ENCODE measurements at regions not wholly inside any gene's neighbourhood (a gene's known extent, or its start where the extent isn't known, plus 50 kb on each side); places are given as distances from the start of the nearest gene placed in this dataset.

DNA sequence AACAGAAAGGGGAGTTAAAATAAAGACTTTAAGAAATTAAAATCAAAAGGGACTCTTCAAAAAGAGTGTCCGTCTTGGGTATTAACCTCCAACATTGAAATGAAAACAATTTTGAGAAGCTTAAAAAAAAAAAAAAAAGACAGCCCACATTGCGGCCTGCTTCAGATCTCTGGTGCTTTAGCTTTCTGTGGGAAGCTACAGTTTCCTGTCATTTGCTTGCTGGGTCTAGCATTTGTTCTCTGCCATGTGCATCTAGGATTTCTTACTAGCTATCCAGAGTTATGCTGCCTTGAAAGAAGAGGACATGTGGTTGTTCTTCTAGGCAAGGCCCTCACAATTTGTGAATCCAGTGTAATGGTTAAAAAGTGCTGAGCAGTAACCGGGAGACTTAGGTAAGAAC, 375.3 kb downstream of the SLC4A3 start:
- DNase-seq, result no peak

DNA sequence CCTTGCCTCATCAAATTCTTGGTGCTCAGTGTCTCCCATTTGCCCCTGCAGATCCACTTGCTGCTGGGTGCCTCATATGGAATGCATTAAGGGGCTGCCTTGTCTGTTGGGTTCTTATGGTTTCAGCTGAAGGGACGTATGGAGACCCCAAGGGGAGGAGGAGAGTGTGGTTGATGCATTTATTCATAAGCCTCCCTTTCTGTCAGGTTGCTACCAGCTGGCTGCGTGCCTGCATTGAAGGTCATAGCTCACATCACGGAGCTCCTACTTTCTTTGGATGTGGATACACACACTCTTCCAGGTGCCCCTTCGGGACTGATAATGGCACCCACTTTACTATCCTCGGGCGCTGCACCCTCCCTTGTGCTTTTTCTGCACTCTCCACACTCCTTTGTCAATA, 377.9 kb downstream of the SLC4A3 start:
- DNase-seq, result no peak

DNA sequence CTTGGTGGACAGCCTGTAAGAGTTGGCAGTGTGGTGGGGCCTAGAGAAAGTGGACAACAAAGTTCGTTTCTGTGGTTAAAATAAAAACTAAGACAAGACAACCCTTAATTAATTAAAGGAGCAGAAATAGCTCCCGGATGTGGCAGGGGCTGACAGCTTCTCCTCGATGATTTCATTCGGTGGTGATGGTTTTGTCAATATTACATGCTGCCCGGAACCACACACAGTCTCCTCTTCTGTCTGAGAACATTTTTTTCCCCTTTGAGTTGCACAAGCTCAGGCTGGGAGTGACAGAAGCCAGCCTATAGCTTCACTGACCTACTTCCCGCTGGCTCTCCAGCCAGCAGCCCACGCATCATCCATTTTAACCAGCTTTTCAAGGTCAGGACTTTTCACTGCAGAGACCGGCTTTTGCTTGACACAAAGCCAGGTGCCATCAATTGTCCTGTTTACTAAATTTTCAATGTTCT, 378.8 kb downstream of the SLC4A3 start:
- no peak for DNase-seq

- no peak for DNase-seq
Measured at GRCh38 chr2:220011859-220012258, 384.4 kb downstream of the SLC4A3 start.

DNA sequence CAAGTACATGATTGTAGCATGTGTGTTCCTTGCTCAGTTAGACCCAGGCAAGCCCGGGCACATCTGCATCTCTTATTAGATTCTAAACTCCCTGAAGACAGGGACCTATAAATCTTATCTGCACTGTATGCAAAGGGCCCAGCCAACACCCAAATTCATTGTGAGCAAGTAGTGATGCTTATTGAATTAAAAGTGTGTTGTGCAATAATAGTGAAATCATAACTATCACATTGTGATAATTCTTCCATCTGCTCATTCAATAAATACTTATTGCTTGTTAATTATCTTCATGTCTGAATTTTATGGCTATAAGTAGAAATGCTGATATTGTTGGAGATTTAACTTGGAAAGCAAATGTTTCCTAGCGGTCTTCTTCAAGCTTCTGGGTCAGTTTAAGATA, 387.5 kb downstream of the SLC4A3 start:
- DNase-seq, result no peak

DNA sequence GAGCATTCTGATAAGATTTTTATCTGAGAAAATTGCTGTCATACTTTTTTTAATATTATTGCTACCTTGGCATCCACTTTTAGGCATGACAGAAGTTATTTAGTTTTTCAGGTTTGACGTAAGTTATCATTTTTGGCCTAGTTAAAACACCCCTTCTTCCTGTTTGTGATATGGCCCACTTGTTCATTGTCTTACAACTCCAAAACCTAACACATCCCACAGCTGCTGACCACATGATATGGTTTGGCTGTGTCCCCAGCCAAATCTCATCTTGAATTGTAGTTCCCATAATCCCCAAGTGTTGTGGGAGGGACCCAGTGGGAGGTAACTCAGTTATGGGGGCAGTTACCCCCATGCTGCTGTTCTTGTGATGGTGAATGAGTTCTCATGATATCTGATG, 388.1 kb downstream of the SLC4A3 start:
- DNase-seq, result no peak

- DNase-seq, result no peak
Measured at GRCh38 chr2:220025207-220025606, 397.8 kb downstream of the SLC4A3 start.

DNA sequence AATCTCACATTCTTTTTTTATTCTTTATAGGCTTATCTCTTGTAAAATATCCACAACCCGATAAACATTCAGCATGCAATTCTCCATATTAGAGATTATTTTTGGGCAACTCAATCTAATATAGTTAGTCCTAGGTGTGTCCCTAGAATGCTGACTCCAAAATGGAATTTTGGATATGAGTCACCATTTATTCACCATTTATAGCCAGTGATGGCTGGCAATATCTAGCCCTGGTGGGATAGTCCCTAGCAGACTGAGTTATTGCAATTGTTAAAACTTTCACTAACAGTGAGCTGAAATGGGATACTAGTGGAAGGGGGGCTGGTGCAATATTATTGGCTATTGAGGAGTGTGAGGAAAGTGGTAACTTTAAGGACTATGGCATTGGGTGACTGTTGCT, 401.6 kb downstream of the SLC4A3 start:
- DNase-seq, result no peak

GRCh38 chr2:220033546-220033945, 406.1 kb downstream of the SLC4A3 start:
- DNase-seq, result no peak

DNA sequence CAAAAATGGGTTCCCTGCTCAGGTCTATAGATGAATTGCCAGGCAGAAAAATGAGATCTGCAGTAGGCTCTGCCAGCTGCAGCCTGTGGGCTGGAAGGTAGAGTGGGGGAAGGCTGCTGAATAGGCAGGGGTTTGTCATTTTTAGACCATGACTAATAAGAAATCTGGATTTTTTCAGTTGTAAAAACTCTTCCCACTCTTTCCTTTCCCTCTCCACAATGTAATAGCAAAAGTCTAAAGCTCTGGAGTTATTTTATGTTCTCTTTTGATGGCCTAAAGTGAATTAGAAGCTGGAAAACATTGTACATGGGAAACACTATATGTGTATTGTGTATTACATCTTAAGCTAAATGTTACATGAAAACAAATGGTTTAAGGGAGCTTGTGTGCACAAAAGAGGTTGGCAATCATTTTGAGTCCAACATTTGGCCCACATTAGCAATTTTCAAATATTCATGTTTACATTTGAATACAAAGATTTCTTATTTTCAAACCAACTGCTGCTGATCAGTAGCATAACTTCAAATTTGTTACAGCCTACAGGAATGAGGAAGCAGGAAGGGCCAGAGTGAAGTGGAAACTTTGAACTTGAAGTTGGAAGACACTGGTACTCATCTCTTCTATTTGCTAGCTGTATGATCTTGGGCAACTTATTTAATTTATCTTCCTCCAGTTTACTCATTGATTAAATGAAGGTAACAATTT, 407.1 kb downstream of the SLC4A3 start:
- no peak for DNase-seq

GRCh38 chr2:220036431-220036830, 409.0 kb downstream of the SLC4A3 start:
- no peak for DNase-seq

- no peak for DNase-seq
Measured at GRCh38 chr2:220040346-220040745, 412.9 kb downstream of the SLC4A3 start.

DNA sequence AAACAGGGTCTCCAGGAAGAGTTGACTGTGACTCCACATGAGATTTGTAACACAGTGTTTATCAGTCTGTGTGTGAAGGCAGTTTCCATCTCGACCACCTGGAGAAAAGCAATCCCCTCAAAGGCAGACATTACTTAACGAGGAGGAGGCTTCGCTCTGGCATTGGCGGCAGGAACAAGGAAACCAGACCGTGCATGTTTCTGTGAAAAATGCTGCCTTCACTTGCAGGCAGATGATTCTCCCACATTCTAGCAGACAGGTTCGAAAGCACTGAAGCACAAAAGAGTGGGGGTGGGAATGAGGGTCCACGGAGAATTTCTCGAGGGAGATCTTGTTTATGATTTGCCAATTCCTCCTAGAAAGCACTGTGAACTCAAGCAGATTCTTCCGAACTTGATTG, 414.0 kb downstream of the SLC4A3 start:
- DNase-seq, result no peak

- DNase-seq, result no peak
Measured at GRCh38 chr2:220043155-220043989, 415.9 kb downstream of the SLC4A3 start.

- no peak for DNase-seq
Measured at GRCh38 chr2:220043990-220044335, 416.5 kb downstream of the SLC4A3 start.

DNA sequence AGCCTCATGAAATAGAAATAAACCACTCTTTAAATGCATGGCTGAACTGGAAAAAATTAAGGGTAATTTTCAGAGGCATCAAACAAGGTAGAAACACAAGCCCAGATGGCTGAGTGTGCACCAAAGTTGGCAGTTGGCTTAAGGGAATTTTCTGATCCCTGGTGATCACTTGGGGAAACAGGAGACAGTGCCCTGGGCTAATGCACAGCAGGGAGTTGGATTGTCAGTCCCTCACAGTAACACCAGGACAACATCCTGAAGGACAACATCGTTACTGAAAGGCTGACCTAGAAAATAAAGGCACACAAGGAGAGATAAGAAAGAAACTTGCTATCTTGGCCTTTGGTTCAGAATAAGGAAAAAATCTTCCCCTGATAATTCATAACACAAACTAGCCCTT, 417.0 kb downstream of the SLC4A3 start:
- DNase-seq, result no peak

DNA sequence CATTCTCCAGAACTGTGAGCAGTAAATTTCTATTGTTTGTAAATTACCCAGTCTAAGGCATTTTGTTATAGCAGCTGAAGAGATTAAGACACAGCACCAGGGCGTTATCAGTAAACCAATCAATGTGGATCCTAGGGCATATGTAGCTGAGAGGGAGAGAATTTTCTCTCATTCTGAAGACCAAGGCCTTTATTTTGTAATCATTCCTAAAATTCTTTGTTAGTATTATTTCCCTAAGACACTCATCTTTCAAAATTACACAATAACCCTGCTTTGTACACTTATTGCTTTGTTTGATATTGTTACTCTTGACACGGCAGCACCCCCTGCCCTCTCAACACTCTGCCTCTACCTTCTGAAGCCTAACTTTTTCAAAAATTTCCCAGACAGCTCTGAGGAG, 419.1 kb downstream of the SLC4A3 start:
- no peak for DNase-seq

- no peak for DNase-seq
Measured at GRCh38 chr2:220051716-220052115, 424.3 kb downstream of the SLC4A3 start.

- no peak for DNase-seq
Measured at GRCh38 chr2:220053919-220054318, 426.5 kb downstream of the SLC4A3 start.

GRCh38 chr2:220057391-220057790, 430.0 kb downstream of the SLC4A3 start:
- DNase-seq, result no peak

DNA sequence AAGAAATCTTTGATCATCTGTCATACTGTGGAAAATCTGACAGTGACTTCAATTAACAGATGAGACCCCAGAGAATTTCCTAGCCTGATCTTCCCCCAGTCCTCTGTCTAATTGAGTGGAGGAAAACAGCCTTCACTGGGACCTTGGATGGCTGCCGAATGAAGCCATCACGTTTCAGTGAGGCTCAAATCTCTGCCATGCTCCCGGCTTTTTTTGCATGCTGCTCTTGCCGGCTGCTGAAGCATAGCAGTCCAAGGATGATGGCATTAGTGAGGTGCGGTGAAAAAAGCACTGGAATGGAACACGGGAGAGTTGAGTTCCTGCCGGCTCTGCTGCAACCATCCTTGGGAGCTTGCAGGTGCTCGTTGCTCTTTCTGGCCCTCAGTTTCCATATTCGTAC, 430.5 kb downstream of the SLC4A3 start:
- DNase-seq, result no peak

- no peak for DNase-seq
Measured at GRCh38 chr2:220064111-220065030, 436.9 kb downstream of the SLC4A3 start.

GRCh38 chr2:220065581-220065980, 438.2 kb downstream of the SLC4A3 start:
- no peak for DNase-seq

Data from activated CD4-positive, alpha-beta T cell treated with anti-CD3 and anti-CD28 coated beads for 1 hour (primary cell).